ENCODE measurements at regions not wholly inside any gene's neighbourhood (a gene's known extent, or its start where the extent isn't known, plus 50 kb on each side); places are given as distances from the start of the nearest gene placed in this dataset.
"Not testable (repeated sequence)": the region's sequence is repeated elsewhere in the genome, so short reads cannot be mapped to it uniquely, and the experiment has no call there.

DNA sequence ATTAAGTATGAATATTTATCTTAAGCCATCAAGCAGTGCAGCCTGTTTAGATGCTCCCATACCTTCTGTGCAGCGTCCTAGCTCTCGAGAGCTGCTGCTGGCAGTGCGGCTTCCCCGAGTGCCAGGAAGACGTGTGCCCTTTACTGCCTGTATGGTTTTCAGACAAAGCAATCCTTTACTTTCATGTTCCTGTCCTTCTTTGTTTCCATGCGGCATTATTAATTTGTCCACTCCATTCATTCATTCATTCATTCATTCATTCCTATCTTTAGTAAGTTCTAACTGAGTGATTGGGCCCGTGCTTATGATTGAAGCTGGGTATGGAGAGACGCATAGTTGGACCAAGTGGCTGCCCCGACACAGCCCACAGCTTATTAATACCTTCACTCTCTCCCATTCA, 446.6 kb upstream of the HNRNPA3 start:
- no peak for DNase-seq (ENCODE audit: low spot score)

DNA sequence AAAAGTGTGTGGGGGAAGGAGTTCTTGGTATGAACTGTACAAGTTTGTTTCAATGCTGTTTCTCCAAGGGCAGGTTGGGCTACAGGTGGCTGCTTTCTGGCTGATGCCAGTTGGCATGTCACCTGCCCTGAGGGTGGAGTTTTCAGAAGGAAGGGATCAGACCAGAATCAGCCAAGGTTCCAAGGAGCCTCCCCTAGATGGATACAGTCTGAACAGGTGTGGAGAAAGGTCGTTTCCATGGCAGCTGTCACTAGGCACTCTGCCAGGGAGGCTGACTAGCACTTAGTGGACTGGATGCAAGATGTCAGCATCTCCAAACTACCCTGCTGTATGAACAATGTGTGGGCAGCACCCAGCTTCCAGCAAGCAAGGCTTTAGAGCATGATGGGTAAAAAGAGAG, 444.4 kb upstream of the HNRNPA3 start:
- DNase-seq (ENCODE audit: low spot score), result peak; percentile 7

DNA sequence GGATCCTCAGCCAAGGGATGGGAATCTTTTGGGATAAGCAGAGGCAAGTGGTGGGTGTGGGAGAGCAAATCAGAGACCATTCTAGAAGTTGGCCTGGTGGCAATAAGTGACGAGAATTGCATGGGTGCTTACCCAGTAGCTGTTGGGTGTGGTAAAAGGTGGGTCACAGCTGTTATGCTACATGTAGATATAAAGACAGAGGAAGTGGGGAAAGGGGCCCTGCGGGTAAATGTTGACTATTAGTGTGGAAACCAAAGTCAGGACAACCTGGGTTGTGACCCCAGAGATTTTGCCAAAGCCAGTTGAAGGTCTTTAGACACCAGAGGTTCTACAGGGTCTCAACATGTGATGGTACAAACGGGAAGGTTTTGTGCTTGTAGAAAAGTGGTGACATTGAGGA, 443.6 kb upstream of the HNRNPA3 start:
- DNase-seq (ENCODE audit: low spot score), result no peak

DNA sequence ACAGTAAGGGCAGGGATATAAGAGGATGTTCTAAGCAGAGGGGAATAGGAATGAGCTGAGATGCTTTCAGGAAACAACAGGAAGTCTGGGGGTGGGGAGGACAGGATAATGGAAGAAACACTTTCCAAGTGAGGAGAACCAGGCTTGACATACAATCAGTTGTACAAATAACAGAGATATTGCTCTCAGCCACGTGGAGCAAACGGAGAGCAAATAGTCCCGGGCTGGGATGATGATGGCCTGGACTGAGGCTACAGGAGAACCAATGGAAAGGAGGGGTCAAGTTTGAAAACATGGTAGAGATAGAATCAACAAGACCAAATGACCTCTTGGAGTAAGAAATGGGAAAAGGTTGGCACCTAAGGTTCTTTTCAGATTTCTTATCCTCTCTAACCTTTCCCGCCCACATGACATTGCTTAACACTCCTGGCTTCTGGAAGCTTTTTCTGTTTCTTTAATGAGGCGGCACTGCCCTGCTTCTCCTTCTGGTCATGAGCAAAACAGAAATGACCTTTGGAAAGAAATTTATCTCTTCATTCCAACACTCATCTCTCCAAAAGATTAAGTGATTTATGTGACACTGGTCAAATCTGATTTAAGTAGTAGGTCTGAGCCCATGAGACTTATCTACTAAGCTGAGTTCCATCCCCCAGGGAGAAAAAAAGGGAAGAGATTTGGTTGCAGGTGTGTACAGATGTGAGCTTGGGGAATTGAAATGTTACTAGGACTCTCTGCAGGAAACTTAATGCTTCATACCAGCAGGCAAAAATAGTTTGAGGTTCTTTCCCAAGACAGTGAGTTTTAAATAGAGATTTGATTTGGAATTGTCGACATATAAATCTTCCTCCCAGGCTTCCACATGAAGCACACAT, 442.9 kb upstream of the HNRNPA3 start:
- DNase-seq (ENCODE audit: low spot score), result no peak

- no peak for DNase-seq (ENCODE audit: low spot score)
Measured at GRCh38 chr2:176772816-176773215, 439.8 kb upstream of the HNRNPA3 start.

- no peak for DNase-seq (ENCODE audit: low spot score)
Measured at GRCh38 chr2:176774766-176775451, 437.7 kb upstream of the HNRNPA3 start.

DNA sequence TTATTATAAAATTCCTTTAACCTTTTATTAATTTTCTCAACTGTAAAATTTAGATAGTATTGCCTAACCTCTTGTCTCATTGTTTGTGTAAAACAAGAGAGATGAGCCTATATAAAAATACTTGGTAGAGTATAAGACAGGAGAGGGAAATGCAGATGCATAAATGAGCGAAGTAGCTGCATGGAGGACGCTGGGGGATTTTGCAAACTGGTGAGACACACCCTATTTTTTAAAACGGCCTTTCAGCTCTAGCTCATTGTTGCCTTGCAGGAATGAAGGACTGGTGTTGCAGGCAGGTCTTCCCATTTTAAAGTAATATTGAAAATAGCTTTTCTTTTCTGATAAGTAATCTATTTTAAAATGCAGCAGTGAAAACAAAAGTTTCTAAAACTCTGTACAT, 435.3 kb upstream of the HNRNPA3 start:
- no peak for DNase-seq (ENCODE audit: low spot score)

DNA sequence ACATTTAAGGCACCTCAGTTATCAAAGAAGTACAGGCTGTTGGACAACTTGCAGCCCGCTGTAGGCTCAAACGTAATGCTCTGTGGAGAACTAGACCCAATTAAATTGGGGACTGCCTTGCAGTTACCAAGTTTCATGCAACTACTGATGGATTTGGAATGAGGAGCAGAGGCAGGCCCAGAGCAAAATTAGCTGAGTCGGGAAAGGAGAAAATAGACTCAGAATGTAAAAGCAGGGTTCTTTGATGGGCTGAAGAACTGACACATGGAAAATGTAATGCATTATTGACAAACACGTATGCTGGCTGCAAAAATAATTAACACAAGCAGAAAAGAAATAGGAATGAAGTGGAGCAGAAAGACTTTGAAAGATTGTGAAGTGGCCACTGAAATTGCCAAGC, 432.7 kb upstream of the HNRNPA3 start:
- DNase-seq (ENCODE audit: low spot score), result no peak

DNA sequence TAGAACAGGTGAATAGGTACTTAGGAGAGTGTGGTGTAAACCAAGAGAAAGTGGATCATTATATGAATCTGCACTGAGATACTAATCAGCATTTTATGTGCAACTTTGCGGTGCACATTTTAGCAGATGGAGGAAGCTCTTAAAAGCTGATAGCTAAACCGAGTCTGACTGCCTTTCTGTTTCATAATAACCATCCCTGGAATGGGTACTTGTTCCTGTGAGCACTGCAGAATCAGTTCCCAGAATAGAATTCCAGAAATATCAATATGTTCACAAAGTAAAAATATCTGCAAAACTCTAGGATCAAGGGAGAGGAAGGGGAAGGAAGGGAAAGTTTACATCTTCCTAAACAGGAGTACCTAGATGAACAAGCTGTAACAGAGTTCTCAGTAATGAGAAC, 432.2 kb upstream of the HNRNPA3 start:
- DNase-seq (ENCODE audit: low spot score), result no peak

DNA sequence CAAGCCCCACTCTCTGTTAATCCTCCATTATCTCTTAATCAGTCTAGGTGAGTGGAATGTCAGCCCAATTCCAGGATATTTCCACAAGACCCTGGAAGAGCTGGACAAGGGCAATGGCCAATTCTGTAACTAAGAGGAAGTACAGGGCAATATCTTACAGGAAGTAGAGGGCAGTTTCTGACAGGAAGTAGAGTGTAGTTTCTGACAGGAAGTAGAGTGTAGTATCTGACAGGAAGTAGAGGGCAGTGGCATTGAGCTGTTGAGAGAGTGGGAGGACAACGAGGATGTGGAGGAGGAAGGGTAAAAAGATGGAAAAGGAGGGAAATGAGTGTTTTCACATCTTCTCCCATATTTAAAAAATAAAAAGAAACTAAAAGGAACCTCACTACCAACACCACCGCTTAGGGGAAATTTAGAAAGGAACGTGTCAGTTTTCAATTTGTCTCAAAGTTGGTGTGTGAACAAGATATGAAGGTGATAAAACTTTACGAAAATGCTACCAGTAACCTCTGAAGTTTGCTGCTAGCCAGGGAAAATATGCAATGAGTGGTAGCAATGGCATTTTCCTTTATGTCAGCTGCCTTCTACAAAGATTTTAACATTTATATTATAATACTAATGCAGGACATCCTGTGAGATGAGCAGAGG, 430.9 kb upstream of the HNRNPA3 start:
- DNase-seq (ENCODE audit: low spot score), result peak; percentile 8

DNA sequence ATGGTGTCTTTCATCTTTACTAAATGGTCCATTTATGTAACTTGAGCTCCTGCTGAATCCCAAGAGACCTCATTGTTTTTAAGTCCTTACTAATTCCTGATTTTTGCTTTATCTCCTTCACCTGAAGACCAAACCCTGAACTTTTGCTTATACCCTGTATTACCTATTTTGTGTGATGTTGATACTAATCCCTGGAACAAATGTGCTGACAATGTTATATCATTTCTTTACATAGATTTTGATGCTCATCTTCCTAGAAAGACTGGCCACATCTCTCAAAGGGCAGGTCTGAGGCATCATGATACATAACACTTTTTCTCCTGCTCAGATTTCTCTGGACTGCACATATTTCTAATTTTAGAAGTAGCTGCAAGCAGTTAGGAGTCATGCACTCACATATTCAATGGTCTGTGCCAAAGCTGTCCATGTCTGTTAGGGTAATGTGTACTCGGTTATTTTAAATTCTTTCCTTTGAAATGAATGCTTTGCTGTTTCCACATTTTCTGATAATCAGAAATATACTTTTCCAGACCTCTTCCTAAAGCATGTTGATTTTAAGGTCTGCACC, 427.9 kb upstream of the HNRNPA3 start:
- no peak for DNase-seq (ENCODE audit: low spot score)

DNA sequence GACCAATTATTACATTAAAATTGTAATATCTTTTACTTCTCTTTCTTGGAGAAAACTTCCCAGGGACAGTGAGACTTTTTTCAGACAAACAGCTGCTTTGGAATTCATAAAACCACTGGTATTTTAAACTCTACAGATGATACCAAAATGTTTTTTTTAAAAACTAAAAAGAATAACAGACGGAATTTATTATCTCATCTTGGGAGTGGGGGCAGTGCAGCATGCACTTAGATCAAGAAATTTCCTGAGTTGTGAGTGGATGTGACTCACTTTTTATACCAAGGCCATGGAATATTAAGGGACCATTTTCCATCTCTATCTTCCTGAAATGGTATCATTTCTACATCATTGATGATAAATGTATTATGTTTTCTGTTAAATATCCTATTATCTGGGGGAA, 422.8 kb upstream of the HNRNPA3 start:
- DNase-seq (ENCODE audit: low spot score), result no peak

- DNase-seq (ENCODE audit: low spot score), result no peak
Measured at GRCh38 chr2:176790468-176790867, 422.1 kb upstream of the HNRNPA3 start.

GRCh38 chr2:176793792-176794191, 418.8 kb upstream of the HNRNPA3 start:
- DNase-seq (ENCODE audit: low spot score), result peak; percentile 6

GRCh38 chr2:176794392-176794791, 418.2 kb upstream of the HNRNPA3 start:
- peak; percentile 4 for DNase-seq (ENCODE audit: low spot score)

DNA sequence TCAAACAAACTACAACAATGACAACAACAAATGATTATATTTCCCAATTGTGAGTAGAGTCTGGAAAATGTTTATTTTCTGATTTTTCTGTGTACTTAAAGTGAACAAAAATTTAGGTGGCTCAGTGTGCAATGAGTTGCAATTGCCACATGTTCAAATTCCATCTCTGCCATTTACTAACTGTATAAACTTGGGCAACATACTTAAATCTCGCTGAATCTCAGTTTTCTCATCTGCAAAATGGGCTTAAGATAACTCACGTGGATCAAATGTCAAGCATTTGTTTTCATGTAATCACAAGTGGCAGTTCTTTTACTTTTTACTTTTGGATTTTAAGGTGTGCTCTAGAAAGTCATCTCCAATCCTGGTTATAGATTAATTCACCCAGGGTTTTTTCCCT, 416.8 kb upstream of the HNRNPA3 start:
- no peak for DNase-seq (ENCODE audit: low spot score)

DNA sequence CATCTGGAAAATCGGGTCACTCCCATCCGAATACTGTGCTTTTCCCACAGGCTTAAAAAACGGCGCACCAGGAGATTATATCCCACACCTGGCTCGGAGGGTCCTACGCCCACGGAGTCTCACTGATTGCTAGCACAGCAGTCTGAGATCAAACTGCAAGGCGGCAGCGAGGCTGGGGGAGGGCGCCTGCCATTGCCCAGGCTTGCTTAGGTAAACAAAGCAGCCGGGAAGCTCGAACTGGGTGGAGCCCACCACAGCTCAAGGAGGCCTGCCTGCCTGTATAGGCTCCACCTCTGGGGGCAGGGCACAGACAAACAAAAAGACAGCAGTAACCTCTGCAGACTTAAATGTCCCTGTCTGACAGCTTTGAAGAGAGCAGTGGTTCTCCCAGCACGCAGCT, 415.9 kb upstream of the HNRNPA3 start:
- not testable (repeated sequence) for DNase-seq (ENCODE audit: low spot score)

DNA sequence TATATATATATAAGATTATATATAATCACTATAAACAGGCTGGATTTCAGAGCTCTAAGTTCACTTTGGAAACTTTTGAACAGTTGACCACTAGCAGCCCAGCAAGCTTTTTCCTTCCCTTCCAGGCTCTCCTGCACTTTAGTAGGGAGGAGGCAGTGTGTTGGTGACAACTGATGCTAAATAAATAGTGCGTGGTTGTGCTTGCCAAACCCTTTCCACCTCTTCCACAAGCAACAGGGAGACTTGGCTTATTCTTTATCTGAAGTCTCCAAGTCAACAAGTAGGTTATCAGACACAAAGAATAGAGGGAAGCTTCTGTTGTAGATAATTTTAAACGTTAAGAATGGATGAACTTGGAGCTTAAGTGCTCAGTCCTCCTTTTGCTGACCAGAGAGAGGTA, 408.2 kb upstream of the HNRNPA3 start:
- no peak for DNase-seq (ENCODE audit: low spot score)

- no peak for DNase-seq (ENCODE audit: low spot score)
Measured at GRCh38 chr2:176805345-176805744, 407.2 kb upstream of the HNRNPA3 start.

DNA sequence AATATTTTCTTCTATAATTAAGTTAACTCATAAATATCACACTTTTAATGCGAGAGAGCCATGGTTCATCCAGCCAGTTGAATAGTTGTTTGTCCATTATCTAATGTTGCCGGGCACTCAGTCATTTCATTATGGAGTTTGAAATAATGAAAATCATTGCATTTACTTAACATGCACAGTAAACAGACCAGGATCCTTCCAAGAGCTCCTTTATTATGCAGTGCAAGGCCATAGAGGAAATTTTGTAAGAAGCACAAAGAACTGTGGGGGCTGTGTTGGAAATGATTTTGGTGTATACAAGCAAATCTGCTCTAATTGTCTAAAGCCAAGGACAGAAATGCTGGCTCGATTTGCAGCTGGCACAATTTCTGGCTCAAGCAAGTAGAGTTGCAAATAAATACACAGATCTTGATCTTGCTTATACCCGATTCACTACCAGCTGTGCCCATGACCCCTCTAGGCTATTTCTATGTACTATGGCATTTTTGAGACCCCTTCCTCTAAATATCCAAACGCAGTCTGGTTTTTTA, 400.3 kb upstream of the HNRNPA3 start:
- DNase-seq (ENCODE audit: low spot score), result no peak

- DNase-seq (ENCODE audit: low spot score), result no peak
Measured at GRCh38 chr2:176813156-176813555, 399.4 kb upstream of the HNRNPA3 start.

- no peak for DNase-seq (ENCODE audit: low spot score)
Measured at GRCh38 chr2:176813621-176814049, 399.0 kb upstream of the HNRNPA3 start.
